Activated CD4-positive, alpha-beta T cell treated with anti-CD3 and anti-CD28 coated beads, Interleukin-2, amount 10 ng/mL, durations not matched to agents 7 days and 5 days (primary cell): ENCODE measurements at regions not wholly inside any gene's neighbourhood (a gene's known extent, or its start where the extent isn't known, plus 50 kb on each side); places are given as distances from the start of the nearest gene placed in this dataset.

Source experiments
- CTCF ChIA-PET: fragments of 350-600 bp; sonication (Branson Sonifier 250); formaldehyde crosslinking; loops from one replicate; lab custom pipeline; 2021; ENCODE audit warnings: antibody characterized with exemption; lab: Charles Lee
- POLR2A ChIA-PET: fragments of 350-600 bp; sonication (Branson Sonifier 250); formaldehyde crosslinking; loops from one replicate; lab custom pipeline; 2021; ENCODE audit warnings: antibody characterized with exemption; lab: Charles Lee
- DNase-seq: peaks from one replicate; pipeline ENCODE4 v3.0.0-alpha.2; 2020
- H3K27ac Mint-ChIP-seq: one replicate; pipeline ENCODE4 v1.8.0; 2021; ENCODE audit warnings: mild to moderate bottlenecking, moderate library complexity, mixed read lengths
- H3K27me3 Mint-ChIP-seq: one replicate; pipeline ENCODE4 v1.8.0; 2021; ENCODE audit warnings: mixed read lengths
- H3K36me3 Mint-ChIP-seq: one replicate; pipeline ENCODE4 v1.8.0; 2021; ENCODE audit warnings: low read depth, mixed read lengths
- H3K4me1 Mint-ChIP-seq: one replicate; pipeline ENCODE4 v1.8.0; 2021; ENCODE audit warnings: mixed read lengths
- H3K4me3 Mint-ChIP-seq: one replicate; pipeline ENCODE4 v1.8.0; 2021; ENCODE audit warnings: mild to moderate bottlenecking, moderate library complexity, mixed read lengths
- H3K9me3 Mint-ChIP-seq: one replicate; pipeline ENCODE4 v1.8.0; 2021; ENCODE audit warnings: mixed read lengths

- Mint-ChIP-seq H3K27ac (no peak overlapping the region), H3K27me3 (no peaks in the 10 kb centered on the region), H3K4me1 (no peaks in the 10 kb centered on the region), H3K4me3 (no peak overlapping the region), H3K9me3 (no peaks in the 10 kb centered on the region), H3K36me3 (no peaks in the 10 kb centered on the region)
- ChIA-PET POLR2A (no interaction called here), CTCF (no interaction called here)
- DNase-seq = no peak
Measured at GRCh38 chr13:104021806-104022397, 955.7 kb upstream of the SLC10A2 start.

GRCh38 chr13:104017317-104017716 is 951.1 kb upstream of the SLC10A2 start:
- no peaks in the 10 kb centered on the region for H3K36me3 Mint-ChIP-seq
- no peak overlapping the region for H3K27ac Mint-ChIP-seq
- no peaks in the 10 kb centered on the region for H3K27me3 Mint-ChIP-seq
- no peak for DNase-seq
- ChIA-PET POLR2A (no interaction called here), CTCF (no interaction called here)
- no peak overlapping the region for H3K4me3 Mint-ChIP-seq
- H3K4me1 Mint-ChIP-seq = no peaks in the 10 kb centered on the region
- no peaks in the 10 kb centered on the region for H3K9me3 Mint-ChIP-seq

GRCh38 chr13:104015646-104016396 is 949.6 kb upstream of the SLC10A2 start:
- no peaks in the 10 kb centered on the region for H3K4me1 Mint-ChIP-seq
- no peaks in the 10 kb centered on the region for H3K27me3 Mint-ChIP-seq
- CTCF ChIA-PET = no interaction called here
- no peaks in the 10 kb centered on the region for H3K9me3 Mint-ChIP-seq
- H3K27ac Mint-ChIP-seq = no peak overlapping the region
- no peak overlapping the region for H3K4me3 Mint-ChIP-seq
- no peak for DNase-seq
- no peaks in the 10 kb centered on the region for H3K36me3 Mint-ChIP-seq
- POLR2A ChIA-PET = no interaction called here

- H3K9me3 Mint-ChIP-seq = no peaks in the 10 kb centered on the region
- DNase-seq = no peak
- no peaks in the 10 kb centered on the region for H3K27me3 Mint-ChIP-seq
- H3K4me1 Mint-ChIP-seq = no peaks in the 10 kb centered on the region
- ChIA-PET CTCF (no interaction called here), POLR2A (no interaction called here)
- H3K4me3 Mint-ChIP-seq = no peak overlapping the region
- no peaks in the 10 kb centered on the region for H3K36me3 Mint-ChIP-seq
- H3K27ac Mint-ChIP-seq = no peak overlapping the region
Measured at GRCh38 chr13:104014803-104015645, 948.8 kb upstream of the SLC10A2 start.

- H3K4me1 Mint-ChIP-seq = no peaks in the 10 kb centered on the region
- no peaks in the 10 kb centered on the region for H3K27me3 Mint-ChIP-seq
- POLR2A ChIA-PET = no interaction called here
- DNase-seq = no peak
- H3K27ac Mint-ChIP-seq = no peak overlapping the region
- CTCF ChIA-PET = no interaction called here
- H3K36me3 Mint-ChIP-seq = no peaks in the 10 kb centered on the region
- H3K4me3 Mint-ChIP-seq = no peak overlapping the region
- H3K9me3 Mint-ChIP-seq = no peaks in the 10 kb centered on the region
Measured at GRCh38 chr13:104011505-104012241, 945.5 kb upstream of the SLC10A2 start.

GRCh38 chr13:104008541-104009435 is 942.6 kb upstream of the SLC10A2 start:
- Mint-ChIP-seq H3K4me3 (no peak overlapping the region), H3K27me3 (no peaks in the 10 kb centered on the region), H3K36me3 (no peaks in the 10 kb centered on the region), H3K27ac (no peak overlapping the region), H3K9me3 (no peaks in the 10 kb centered on the region), H3K4me1 (no peaks in the 10 kb centered on the region)
- POLR2A ChIA-PET = no interaction called here
- no peak for DNase-seq
- CTCF ChIA-PET = interaction anchor here (1.3 kb wide), 1 partner anchor 24 kb away, joined by 3 read pairs; no protein-coding TSS in a partner anchor

- H3K36me3 Mint-ChIP-seq = no peaks in the 10 kb centered on the region
- H3K4me3 Mint-ChIP-seq = no peak overlapping the region
- no peak overlapping the region for H3K27ac Mint-ChIP-seq
- ChIA-PET CTCF (no interaction called here), POLR2A (no interaction called here)
- H3K9me3 Mint-ChIP-seq = no peaks in the 10 kb centered on the region
- no peak for DNase-seq
- no peaks in the 10 kb centered on the region for H3K27me3 Mint-ChIP-seq
- H3K4me1 Mint-ChIP-seq = no peaks in the 10 kb centered on the region
Measured at GRCh38 chr13:104008075-104008474, 941.9 kb upstream of the SLC10A2 start.

- Mint-ChIP-seq H3K9me3 (no peaks in the 10 kb centered on the region), H3K27me3 (no peaks in the 10 kb centered on the region), H3K27ac (no peak overlapping the region), H3K4me3 (no peak overlapping the region), H3K36me3 (no peaks in the 10 kb centered on the region), H3K4me1 (no peaks in the 10 kb centered on the region)
- POLR2A ChIA-PET = no interaction called here
- DNase-seq = no peak
- CTCF ChIA-PET = no interaction called here
Measured at GRCh38 chr13:104006625-104007075, 940.4 kb upstream of the SLC10A2 start.

GRCh38 chr13:104004572-104004971 is 938.4 kb upstream of the SLC10A2 start:
- ChIA-PET CTCF (no interaction called here), POLR2A (no interaction called here)
- no peaks in the 10 kb centered on the region for H3K27me3 Mint-ChIP-seq
- H3K9me3 Mint-ChIP-seq = no peaks in the 10 kb centered on the region
- no peaks in the 10 kb centered on the region for H3K36me3 Mint-ChIP-seq
- H3K27ac Mint-ChIP-seq = no peak overlapping the region
- no peaks in the 10 kb centered on the region for H3K4me1 Mint-ChIP-seq
- DNase-seq = no peak
- no peak overlapping the region for H3K4me3 Mint-ChIP-seq

- H3K4me3 Mint-ChIP-seq = no peak overlapping the region
- no peak overlapping the region for H3K27ac Mint-ChIP-seq
- POLR2A ChIA-PET = no interaction called here
- no peaks in the 10 kb centered on the region for H3K4me1 Mint-ChIP-seq
- no peaks in the 10 kb centered on the region for H3K27me3 Mint-ChIP-seq
- DNase-seq = no peak
- CTCF ChIA-PET = no interaction called here
- no peaks in the 10 kb centered on the region for H3K36me3 Mint-ChIP-seq
- H3K9me3 Mint-ChIP-seq = no peaks in the 10 kb centered on the region
Measured at GRCh38 chr13:104002216-104002615, 936.0 kb upstream of the SLC10A2 start.

GRCh38 chr13:104001766-104002165 is 935.5 kb upstream of the SLC10A2 start:
- DNase-seq = no peak
- H3K4me3 Mint-ChIP-seq = no peak overlapping the region
- POLR2A ChIA-PET = no interaction called here
- H3K4me1 Mint-ChIP-seq = no peaks in the 10 kb centered on the region
- H3K9me3 Mint-ChIP-seq = no peaks in the 10 kb centered on the region
- H3K27ac Mint-ChIP-seq = no peak overlapping the region
- no peaks in the 10 kb centered on the region for H3K36me3 Mint-ChIP-seq
- no peaks in the 10 kb centered on the region for H3K27me3 Mint-ChIP-seq
- CTCF ChIA-PET = no interaction called here

- DNase-seq = no peak
- no peaks in the 10 kb centered on the region for H3K36me3 Mint-ChIP-seq
- no peak overlapping the region for H3K27ac Mint-ChIP-seq
- ChIA-PET CTCF (no interaction called here), POLR2A (no interaction called here)
- H3K4me1 Mint-ChIP-seq = no peaks in the 10 kb centered on the region
- H3K9me3 Mint-ChIP-seq = peaks cover 2% of the 10 kb centered on the region
- no peaks in the 10 kb centered on the region for H3K27me3 Mint-ChIP-seq
- H3K4me3 Mint-ChIP-seq = no peak overlapping the region
Measured at GRCh38 chr13:103996733-103997132, 930.5 kb upstream of the SLC10A2 start.
